ENCODE measurements at regions not wholly inside any gene's neighbourhood (a gene's known extent, or its start where the extent isn't known, plus 50 kb on each side); places are given as distances from the start of the nearest gene placed in this dataset.
"Not testable (repeated sequence)": the region's sequence is repeated elsewhere in the genome, so short reads cannot be mapped to it uniquely, and the experiment has no call there.

DNA sequence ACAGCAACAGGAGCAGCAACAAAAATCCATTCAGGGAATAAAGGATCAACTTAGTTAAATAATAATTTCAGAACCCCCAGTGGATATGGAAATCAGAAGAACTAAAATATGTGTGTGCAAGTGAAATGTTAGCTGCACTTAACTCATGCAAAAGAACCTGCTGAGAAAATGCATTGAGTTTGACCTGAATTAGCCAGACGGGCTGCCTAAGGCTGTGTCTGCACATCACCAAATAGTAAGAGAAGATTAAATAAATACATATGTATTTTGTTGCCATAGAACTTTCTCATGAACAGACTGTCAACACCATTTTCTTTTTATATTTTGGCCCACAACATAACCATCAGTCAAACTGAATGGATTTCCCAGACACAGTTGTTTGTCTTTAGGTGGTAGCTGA lies 262.0 kb upstream of the PIK3C3 start:
- DNase-seq (ENCODE audit: low read depth) = no peak

DNA sequence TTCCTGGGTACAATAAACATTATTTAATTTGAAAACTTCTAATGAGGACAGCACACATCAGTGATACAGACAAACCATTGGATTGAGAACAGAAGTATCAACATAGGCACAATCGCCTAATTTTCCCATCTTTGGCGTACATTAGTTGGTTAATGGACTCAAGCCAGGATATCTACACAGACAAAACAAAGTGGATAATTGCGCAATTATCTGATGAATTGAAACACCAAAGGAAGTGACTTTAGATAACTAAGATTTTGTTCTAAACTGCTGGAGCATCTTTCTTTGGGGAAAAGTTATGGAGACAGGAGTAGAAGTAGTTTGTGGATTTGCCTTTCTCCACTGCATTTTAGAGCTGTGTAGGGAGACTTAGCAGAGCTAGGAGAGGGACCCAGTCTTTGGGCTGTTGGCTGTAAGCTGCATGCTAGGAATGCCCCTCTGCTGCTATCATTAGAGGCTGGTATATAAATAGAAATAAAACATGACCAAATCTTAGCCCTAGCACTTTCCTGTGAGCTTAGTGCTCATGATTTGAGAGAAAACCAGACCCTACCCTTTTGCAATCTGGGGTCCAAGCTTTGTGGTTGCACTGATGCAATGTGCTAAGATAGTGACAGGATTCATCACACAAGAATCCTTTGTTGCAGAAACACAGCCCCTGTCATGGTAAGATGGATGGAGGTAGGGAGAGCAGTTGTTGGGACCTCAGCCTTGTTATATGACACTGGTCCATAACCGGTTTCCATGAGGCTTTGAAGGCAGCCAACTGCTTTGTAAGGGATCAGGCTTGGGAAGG lies 264.5 kb upstream of the PIK3C3 start:
- no peak for DNase-seq (ENCODE audit: low read depth)

DNA sequence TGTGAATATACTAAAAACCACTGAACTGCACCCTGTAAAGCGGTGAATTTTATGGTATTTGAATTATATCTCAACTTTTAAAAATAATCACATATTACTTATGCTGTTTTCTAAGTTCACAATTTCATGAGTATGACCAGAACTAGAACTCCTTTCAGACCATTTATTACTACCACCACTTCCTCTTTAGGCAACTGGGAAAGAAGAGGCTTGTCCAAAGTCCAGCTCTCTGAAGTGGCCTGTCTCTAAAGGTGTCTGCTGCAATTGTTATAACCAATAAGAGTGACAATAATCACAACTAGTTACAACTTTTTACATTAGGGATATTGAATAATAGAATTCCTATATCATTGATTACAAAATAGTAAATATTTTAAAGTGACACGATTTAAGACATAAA lies 267.9 kb upstream of the PIK3C3 start:
- no peak for DNase-seq (ENCODE audit: low read depth)

DNA sequence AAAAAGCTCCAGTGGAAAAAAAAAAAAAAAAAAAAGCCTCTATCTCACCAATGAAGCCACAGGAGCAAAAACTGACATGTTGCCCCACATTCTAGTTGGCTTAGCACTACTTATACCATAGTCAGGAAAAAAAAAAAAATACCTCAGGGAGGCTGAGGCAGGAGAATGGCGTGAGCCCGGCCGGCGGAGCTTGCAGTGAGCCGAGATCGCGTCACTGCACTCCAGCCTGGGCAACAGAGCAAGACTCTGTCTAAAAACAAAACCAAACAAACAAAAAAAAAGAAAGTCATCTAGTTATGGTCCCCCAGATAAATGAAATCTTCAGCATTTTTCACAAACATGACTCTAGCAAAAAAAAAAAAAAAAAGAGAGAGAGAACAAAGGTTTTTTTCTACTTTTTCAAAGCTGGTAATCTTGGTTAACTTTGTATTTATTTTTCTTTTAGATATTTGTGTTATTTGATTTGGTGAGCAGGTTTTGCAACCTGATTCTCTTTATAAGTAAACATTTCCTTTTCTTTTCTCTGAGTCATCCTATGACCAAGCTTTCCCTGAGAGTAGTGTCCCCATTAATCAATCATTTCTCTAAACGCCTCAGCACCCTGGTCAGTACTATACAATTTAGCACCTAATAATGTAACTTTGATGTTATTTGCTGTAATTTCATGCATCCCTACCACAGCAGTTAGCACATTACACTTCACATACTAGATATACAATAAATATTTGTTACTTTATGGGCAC lies 273.7 kb upstream of the PIK3C3 start:
- no peak for DNase-seq (ENCODE audit: low read depth)

DNA sequence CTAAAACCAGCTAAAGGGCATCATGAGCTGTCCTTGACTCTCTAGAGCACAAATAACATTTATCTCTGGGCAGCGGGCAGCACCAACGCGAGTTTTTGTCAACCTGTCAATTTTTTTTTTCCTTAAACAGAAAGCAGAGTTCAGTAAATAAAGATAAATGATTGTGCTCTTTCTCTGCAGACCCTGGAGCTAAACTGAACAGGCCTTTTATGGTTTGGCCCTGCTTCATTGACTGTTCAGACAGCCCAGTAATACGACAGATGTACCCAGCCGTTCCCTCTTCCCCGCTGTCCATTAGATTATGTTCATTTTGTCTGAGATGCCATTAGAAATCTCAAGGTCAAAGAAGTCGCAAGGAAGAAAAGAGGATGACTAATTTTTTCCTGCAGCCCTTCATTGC lies 280.5 kb upstream of the PIK3C3 start:
- DNase-seq (ENCODE audit: low read depth) = no peak

DNA sequence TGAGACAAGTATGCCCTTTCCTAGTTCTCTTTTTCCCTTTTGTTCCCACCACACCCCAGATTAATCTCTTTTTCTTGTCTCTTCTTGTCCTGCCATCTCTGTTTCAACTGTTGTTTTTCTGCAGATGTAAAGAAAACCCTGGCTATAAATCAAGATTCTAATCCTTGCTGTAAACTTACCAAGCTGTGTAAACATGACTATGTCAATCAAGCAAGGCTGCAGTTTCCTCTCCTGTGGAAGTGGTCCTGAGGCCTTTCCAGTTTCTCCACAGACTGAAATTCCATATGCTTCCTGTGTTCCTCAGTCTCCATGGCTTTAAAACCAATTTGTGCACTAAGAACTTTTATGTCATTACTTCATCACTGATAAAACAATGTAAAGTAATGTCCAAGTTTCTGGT lies 288.8 kb upstream of the PIK3C3 start:
- DNase-seq (ENCODE audit: low read depth) = no peak

DNA sequence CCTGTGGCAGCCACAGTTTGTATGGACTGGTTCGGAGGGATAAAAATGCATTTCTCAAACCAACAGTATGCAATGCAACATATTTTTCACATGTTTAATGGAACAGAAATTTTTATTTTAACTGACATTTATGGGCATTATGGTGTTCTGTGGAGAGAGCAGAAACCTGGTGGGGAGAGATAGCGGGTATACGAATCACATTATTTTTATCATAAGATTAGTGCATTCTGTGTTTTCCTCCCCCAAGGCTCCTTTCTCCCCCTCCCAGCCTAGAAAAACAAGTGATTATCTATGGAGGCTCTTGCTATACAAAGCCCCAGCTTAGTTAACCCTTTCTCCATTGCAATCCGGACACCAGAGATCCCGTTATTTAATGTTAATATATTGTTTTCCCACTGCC lies 289.8 kb upstream of the PIK3C3 start:
- DNase-seq (ENCODE audit: low read depth) = no peak

DNA sequence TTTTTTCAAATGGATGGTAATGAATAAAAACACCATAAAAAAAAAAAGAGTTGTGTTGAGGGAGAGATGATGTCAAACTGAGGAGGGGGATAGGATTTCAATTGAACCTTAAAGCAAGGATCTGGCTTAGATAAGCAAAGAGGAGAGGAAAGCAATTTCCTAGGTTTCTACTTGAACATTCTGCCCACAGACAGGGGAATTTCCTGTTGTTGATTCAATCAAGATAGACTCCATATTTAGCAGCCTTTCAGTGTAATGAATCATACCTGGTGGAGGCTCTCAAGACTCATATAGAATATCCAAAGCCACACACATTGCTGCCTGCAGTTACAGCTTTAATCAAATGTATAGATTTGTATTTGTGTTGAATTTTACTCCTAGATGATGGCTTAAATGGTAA lies 294.4 kb upstream of the PIK3C3 start:
- DNase-seq (ENCODE audit: low read depth) = peak; percentile 30

DNA sequence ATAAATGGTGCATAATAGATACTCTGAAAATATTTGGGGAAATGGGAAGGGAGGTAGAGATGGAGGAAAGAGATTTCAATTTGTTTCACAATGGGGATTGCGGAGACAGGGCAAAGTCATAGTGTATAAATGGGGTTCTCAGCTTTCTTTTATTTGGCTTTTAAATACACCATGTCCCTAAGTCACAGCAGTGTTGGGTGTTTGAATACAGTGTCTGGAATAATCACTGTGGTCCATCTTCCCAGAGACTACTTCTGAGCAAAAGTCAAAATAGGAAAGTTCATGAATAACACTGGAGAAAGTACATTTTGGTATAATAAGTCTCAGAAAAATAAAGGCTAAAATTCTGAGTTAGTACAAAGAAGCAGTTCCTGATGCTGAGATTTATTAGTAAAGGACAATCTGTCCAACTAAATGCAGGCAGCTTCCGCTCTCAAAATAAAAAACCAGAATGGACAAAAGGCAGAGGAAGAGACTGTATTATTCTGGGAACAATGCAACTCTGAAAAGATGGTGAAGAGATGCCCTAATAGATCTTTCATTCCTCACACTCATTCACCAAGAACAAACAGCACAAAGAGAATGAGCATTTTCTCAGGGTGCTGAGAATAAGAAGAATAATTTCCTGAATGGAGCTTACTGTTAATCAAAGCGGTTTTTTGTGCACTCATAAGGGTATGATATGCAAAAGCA lies 295.4 kb upstream of the PIK3C3 start:
- no peak for DNase-seq (ENCODE audit: low read depth)

DNA sequence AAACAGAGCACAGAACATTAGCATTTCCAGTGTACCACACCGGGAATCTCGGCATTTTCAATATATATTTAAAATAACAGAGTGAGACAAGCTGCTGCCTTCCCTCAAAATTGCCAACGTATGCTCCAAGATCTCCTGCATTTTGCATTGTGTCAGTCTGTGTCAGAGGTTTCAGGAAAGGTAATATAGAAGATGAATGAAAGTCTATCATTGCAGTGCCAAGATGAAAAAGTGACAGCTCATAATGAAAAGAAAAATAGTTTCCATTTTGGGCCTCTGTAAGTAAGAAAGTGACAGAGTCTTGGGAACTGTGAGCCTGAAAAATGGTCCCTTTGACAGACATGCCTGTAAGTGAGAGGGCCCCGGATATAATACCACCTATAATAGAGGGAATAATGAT lies 297.8 kb upstream of the PIK3C3 start:
- DNase-seq (ENCODE audit: low read depth) = no peak

DNA sequence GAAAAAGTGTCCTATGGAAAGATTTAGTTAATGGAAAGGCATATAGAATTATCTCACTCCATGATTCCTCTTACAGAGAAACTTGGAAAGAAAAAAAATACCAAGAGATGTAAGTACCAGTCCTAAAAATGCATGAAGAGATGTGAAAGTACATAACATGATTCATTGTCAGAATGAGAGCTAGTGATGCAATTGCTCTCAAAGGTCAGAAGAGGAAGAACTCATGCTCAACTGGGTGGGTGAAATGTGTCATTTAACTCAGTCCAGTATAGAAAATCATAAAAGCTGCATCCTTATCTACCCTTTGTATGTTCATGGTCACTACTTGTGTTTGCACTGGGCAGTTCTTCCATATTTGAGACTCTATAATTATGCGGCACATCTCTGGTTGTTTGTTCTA lies 300.0 kb upstream of the PIK3C3 start:
- no peak for DNase-seq (ENCODE audit: low read depth)

DNA sequence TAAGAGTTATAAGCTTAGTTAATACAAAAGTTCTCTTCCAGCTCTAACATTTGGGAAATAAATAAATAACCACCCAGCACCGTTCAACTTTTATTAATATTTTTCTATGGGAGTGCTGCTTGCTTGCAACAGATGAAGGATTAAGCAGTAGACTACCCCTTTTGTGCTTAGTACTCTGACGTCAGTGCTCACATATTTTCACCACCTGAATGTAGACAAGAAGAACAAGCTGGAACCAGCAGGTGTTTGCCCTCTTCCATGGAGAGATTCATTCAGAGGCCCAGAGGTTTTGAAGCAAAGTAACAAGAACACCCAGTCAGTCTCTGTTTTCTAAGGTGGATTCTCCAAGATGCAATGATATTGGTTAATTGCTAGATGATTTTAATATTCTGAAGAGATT lies 307.1 kb upstream of the PIK3C3 start:
- DNase-seq (ENCODE audit: low read depth) = no peak

DNA sequence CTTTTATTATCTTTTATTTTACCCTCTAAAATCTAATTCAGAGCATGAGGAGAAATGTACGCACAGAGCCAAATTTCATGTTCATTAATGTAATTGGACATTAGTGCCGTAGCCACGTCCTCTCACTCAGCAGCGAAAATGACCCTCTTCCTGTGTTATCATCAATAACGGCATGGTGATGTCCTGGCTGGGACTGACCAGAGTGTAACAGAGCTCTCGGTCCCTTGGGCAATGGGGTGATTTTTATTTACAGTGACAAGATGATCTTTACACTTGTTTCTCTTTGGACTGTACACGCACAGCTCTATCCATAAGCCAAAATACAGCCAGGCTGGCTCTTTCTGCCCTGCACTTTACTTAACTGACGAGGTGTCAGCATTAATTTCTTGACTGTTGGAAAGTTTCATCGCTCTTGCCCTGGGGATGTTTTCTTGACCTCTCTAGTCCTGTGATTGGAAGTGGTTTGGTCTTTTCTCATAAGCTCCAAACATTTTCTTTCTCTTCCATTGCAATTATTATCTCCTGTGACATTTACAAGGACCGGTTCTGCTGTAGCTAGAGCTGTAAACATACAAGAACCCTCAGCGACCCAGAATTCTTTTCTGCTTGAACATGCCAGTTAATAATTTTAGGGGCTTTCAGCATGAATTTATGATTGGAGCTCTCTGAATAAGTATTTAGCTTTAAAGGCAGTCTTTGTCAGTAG lies 308.0 kb upstream of the PIK3C3 start:
- no peak for DNase-seq (ENCODE audit: low read depth)

DNA sequence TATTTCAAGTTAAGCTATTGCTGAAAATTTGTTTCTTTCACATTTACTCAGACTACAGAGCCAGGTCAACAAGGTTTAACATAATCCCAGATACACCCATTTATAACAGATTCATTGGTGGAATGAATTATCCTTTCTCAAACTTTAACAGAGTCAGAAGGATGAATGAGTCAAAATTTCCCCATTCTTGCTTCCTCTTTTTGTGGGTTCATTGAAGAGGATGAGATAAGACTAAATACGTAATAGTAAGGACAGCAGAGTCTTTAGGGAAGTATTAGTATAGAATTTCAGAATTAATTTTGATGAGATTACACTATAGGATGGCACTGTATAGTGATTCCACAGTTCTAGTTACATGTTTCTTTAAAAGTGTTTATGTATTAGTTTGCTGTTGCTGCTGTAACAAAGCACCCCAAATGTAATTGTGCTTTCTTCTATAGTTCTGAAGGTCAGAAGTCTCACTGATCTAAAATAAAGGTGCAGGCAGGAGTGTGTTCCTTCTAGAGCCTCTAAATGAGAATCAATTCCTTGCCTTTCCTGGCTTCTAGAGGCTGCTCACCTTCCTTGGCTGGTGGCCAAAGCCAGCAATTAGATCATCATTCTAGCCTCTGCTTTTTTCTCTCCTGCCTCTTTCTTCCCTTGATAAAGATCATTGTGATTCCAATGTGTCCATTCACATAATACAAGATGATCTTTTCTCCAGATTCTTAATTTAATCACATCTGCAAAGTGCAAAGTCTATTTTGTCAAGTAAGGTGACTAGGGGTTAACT lies 309.3 kb upstream of the PIK3C3 start:
- DNase-seq (ENCODE audit: low read depth) = no peak

DNA sequence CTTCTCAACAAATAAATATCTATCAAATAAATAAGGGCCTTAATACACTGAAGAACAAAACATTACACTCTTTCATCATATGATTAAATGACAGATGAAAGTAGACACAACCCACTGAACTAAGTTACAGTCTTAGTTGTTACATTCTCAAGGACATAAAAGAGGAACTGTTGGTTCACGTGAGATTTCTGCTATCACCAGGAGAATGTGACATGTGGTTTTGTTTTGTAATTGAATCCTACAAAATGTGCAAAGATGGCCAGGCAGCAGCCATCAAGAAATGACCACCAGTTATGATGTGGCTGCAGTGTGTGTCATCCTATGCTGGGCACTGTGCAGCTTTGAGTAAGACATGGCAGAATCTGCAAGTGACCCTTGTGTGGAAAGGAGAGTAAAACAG lies 310.6 kb upstream of the PIK3C3 start:
- DNase-seq (ENCODE audit: low read depth) = no peak

DNA sequence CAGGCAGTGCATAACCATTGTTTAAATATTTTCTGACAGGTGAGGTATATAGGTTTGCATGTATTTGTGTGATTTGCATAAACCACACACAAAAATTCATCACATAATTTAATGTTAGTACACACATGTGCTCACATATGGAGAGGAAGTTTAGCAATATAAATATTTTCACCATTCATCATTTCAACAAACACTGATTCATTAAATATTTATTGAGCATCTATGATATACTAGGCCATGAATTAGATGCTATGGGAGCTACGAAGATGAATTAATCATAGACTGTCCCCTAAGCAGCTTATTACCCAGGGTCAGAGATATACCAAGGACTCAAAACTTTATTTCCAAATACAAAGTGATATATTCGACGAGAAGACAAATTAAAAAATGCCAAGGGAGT lies 311.6 kb upstream of the PIK3C3 start:
- no peak for DNase-seq (ENCODE audit: low read depth)

DNA sequence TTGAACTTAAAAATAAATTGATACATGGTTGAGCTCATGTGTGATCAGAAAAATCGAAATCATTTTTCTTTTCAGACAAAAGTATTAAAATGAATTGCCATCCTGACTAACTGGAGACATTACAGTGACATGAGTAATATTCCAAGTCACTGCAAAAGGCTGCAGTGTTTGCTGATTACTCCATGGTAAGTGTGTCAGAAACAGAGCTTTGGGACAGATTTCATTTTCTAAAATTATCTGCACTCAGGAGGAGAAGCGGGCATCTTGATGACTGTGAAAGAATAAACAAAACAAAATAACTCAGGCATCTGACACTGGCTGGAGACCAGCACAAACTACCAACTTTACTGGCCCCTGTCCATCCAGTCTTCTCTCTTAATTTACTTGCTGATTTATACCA lies 312.3 kb upstream of the PIK3C3 start:
- DNase-seq (ENCODE audit: low read depth) = no peak

DNA sequence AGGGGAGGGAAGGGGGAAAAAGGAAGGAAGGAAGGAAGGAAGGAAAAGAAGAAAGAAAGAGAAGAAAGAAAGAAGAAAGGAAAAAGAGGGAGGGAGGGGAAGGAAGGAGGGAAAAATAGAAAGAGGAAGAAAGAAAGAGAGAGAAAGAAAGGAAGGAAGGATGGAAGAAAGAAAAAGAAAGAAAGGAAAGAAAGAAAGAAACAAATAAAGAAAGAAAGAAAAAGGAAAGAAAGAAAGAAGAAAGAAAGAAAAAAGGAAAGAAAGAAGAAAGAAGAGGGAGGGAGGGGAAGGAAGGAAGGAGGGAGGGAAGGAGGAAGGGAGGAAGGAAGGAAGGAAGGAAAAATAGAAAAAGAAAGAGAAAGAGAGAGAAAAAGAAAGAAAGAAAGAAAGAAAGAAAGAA lies 315.8 kb upstream of the PIK3C3 start:
- no peak for DNase-seq (ENCODE audit: low read depth)

DNA sequence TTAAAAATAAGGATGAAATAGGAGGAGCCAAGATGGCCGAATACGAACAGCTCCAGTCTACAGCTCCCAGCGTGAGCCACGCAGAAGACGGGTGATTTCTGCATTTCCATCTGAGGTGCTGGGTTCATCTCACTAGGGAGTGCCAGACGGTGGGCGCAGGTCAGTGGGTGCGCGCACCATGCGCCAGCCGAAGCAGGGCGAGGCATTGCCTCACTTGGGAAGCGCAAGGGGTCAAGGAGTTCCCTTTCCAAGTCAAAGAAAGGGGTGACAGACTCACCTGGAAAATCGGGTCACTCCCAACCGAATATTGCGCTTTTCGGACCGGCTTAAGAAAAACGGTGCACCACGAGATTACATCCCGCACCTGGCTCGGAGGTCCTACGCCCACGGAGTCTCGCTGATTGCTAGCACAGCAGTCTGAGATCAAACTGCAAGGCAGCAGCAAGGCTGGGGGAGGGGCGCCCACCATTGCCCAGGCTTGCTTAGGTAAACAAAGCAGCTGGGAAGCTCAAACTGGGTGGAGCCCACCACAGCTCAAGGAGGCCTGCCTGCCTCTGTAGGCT lies 323.2 kb upstream of the PIK3C3 start:
- not testable (repeated sequence) for DNase-seq (ENCODE audit: low read depth)

DNA sequence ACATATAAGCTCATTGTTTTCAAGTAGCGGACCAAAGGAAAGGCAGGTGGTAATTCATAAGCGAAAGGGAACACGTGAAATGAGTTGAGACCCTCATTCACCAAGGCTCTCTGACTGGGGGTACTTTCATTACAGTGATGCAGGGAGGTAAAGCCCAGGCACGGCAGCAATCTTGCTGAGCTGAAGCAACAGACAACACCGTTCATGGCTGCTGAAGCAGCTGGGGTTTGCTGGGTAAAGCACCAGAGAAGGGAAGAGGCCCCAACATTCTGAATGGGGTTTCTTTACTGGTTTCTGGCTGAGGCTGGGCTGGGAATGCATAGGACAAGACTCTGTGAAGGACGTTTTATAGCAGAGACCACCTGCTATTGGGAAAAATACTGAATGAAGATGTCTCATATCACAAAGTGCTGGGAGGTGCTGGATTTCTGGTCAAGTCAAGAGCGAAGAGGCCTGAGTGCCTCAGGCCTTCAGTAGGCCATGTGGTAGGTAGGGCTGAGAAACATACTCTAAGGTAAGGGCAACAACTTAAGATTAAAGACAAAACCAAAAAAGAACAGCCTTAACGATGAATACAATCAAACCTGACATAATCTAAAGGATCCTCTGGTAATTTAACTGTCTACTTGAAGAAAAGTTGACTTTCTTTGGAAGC lies 324.7 kb upstream of the PIK3C3 start:
- DNase-seq (ENCODE audit: low read depth) = no peak

DNA sequence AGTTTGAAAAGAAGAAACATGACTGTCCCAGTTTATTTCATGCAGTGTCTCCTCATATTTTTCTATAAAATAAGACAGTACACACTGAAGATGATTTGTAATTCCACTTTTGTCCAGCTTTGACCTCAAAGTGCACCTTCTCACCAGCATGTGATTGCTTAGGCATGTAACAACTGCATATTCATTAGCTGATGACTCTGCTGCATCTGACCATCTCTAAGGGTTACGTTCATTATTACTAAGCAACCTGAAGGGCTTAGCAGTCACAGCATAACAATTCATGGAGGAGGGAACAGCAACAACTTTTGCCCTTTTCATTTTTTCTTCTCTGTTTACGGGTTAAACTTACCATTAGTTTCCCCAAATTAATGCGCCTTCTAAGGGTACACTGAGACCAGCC lies 330.6 kb upstream of the PIK3C3 start:
- DNase-seq (ENCODE audit: low read depth) = no peak

Measured in non-pigmented ciliary epithelial cell (primary cell).